Ovary (tissue), 7 donors: ENCODE measurements at regions not wholly inside any gene's neighbourhood (a gene's known extent, or its start where the extent isn't known, plus 50 kb on each side); places are given as distances from the start of the nearest gene placed in this dataset.

Source experiments
- DNase-seq, 5 donors: peaks; one replicate each; pipeline ENCODE4 v3.0.0-alpha.2; 2019 to 2020
- H3K27ac ChIP-seq, 2 donors: fragments of 200-600 bp; one replicate each; pipeline versions ENCODE4 v1.5.1 to v1.8.0; 2019 to 2022
- H3K27me3 ChIP-seq: fragments of 200-600 bp; one replicate; pipeline ENCODE4 v1.8.0; 2022
- H3K36me3 ChIP-seq: fragments of 200-600 bp; sonication (generic); one replicate; pipeline ENCODE4 v1.5.1; 2019
- H3K4me1 ChIP-seq: one replicate; pipeline ENCODE4 v1.8.1; 2013; ENCODE audit warnings: mild to moderate bottlenecking, moderate library complexity; ENCODE audit not compliant: insufficient read depth
- H3K4me3 ChIP-seq: fragments of 200-600 bp; sonication (generic); one replicate; pipeline ENCODE4 v1.5.1; 2017
- H3K9me3 ChIP-seq, 2 donors: fragments of 200-600 bp in 1 of 2; sonication (generic) in 1 of 2; one replicate each; pipeline versions ENCODE4 v1.5.1 to v1.8.1; 2013 to 2019; ENCODE audit warnings: mild to moderate bottlenecking in 1 of 2, moderate library complexity in 1 of 2
- EP300 ChIP-seq: sonication (generic); formaldehyde crosslinking; IDR thresholded peaks from one replicate; pipeline ENCODE4 v1.6.1; 2017; ENCODE audit warnings: antibody characterized with exemption
- POLR2A ChIP-seq: fragments of 450-650 bp; IDR thresholded peaks from one replicate; pipeline ENCODE4 v1.6.1; 2017; ENCODE audit warnings: antibody characterized with exemption, mild to moderate bottlenecking, moderate library complexity
- WGBS, 3 donors: extraction: QIAGEN DNeasy Blood & Tissue Kit in 1 of 3; methylation state at CpG; one replicate each; pipeline versions ENCODE4 v1.1.5 to v1.1.7; 2013 to 2017; 5-methylcytosine and 5-hydroxymethylcytosine counted together
- intact Hi-C, 4 donors: fragments of 100-400 bp; cut with DNase I; formaldehyde crosslinking; loops; one replicate each; pipeline versions ENCODE4 v1.11.0 to v1.15.1; 2022 to 2023
- TF ChIP-seq, protein P1 (sequence below), 3 donors: fragments of 450-650 bp in 2 of 3; fragments of 200-600 bp in 1 of 3; IDR thresholded peaks; one replicate each; pipeline versions ENCODE4 v1.5.1 to v1.8.0; 2016 to 2022; ENCODE audit warnings: antibody characterized with exemption in 3 of 3, mild to moderate bottlenecking in 1 of 3
- donor health status: DM: no; HTN: no; CAD: no; lungs with moderate emphysema.
- donor health status: DM: no; HTN: no; CAD: no.
- donor health status: Bipolar disorder and iron deficiency.
- donor health status: DM: no; HTN: no; CAD: no.
- donor health status: DM: yes; HTN: yes; CAD: no.

DNA sequence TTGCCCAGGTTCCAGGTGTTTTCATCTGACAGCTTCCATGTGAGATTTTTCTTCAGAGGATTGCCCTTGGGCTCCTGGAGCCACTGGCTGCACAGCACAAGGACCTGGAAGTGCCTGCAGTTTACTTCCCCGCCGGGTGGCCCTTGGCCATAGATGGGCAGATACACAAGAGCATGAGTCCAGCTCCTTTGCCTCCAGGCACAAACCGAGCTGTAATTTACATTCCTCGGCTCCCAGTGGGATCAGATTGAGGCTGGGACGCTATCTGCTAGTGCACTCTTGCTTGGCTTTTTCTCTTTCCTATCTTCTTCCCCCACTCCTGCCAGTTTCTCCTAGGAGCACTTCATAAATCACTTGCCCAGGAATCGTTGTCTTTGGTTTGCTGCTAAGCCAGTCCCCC lies 85.4 kb upstream of the RALY start:
- no peaks in the 10 kb centered on the region for H3K9me3 ChIP-seq
- TF ChIP-seq, protein P1, sequence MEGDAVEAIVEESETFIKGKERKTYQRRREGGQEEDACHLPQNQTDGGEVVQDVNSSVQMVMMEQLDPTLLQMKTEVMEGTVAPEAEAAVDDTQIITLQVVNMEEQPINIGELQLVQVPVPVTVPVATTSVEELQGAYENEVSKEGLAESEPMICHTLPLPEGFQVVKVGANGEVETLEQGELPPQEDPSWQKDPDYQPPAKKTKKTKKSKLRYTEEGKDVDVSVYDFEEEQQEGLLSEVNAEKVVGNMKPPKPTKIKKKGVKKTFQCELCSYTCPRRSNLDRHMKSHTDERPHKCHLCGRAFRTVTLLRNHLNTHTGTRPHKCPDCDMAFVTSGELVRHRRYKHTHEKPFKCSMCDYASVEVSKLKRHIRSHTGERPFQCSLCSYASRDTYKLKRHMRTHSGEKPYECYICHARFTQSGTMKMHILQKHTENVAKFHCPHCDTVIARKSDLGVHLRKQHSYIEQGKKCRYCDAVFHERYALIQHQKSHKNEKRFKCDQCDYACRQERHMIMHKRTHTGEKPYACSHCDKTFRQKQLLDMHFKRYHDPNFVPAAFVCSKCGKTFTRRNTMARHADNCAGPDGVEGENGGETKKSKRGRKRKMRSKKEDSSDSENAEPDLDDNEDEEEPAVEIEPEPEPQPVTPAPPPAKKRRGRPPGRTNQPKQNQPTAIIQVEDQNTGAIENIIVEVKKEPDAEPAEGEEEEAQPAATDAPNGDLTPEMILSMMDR (IDR thresholded peaks at IDR 0.05): no peak
- TF ChIP-seq POLR2A (no peak), EP300 (no peak)
- intact Hi-C loops: no loop called here

DNA sequence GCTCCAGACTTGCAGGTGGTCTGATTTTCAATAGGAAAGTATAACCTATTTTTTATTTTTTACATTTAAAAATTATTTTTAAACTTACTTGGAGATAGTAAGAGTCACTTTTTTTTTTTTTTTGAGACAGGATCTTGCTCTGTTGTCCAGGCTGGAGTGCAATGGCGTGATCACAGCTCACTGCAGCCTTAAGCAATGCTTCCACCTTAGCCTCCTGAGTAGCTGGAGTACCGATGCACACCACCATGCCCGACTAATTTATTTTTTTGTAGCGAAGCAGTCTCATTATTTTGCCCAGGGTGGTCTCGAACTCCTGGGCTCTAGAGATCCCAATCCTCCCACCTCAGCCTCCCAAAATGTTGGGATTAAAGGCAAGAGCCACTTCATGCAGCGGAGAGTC lies 84.8 kb upstream of the RALY start:
- H3K27me3 ChIP-seq: no peaks in the 10 kb centered on the region
- H3K27ac ChIP-seq: peak overlapping the region in 1 of 2 donors; percentile 24
- H3K9me3 ChIP-seq: no peaks in the 10 kb centered on the region
- 96 to 98% (median 97%) methylated on average over 6 of the region's 6 CpGs for WGBS, 3 donors
- no peak overlapping the region for H3K4me3 ChIP-seq
- DNase-seq: no peak
- H3K4me1 ChIP-seq: peaks cover 13% of the 10 kb centered on the region
- intact Hi-C loops: no loop called here
- TF ChIP-seq, protein P1 (IDR thresholded peaks at IDR 0.05): no peak
- TF ChIP-seq POLR2A (no peak), EP300 (no peak)
- no peaks in the 10 kb centered on the region for H3K36me3 ChIP-seq

More for the DNA sequence above, 85.4 kb upstream of the RALY start:
- DNase-seq: no peak
- no peak overlapping the region for H3K27ac ChIP-seq
- H3K4me1 ChIP-seq: peaks cover 13% of the 10 kb centered on the region
- H3K27me3 ChIP-seq: no peaks in the 10 kb centered on the region
- 15 to 28% (median 19%) methylated on average over 6 of the region's 6 CpGs for WGBS, 3 donors
- no peak overlapping the region for H3K4me3 ChIP-seq
- no peaks in the 10 kb centered on the region for H3K36me3 ChIP-seq

DNA sequence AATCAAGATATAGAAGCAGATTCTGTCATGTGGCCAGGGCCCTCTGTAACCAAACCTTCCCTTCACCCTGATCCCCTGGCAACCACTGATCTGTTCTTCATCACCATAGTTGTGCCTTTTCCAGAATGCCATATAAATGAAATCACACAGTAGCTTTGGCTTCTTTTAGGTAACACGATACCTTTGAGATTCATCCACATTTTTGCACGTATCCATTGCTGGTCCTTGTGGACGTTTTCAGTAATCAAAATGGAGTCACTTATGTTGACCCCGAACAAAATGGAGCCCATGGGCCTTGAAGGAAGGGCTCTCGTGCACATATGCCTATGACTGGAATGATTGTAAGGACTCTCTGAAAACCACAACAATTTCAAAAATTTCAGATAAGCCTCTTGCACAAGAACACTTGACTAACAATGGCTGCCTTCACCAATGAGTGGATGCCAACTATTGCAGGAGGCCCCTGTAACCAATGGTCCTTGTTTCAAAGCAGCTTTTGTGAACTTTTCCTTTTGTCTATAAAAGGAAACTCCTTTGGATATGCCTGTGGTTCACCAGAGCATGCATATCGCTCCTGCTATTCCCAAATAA lies 84.3 kb upstream of the RALY start:
- H3K27ac ChIP-seq: peak overlapping the region in 1 of 2 donors; percentile 24
- WGBS, 3 donors: 17 to 37% (median 21%) methylated on average over 6 of the region's 6 CpGs
- no peaks in the 10 kb centered on the region for H3K27me3 ChIP-seq
- TF ChIP-seq POLR2A: no peak
- TF ChIP-seq EP300: no peak
- TF ChIP-seq, protein P1 (IDR thresholded peaks at IDR 0.05): no peak
- no peaks in the 10 kb centered on the region for H3K36me3 ChIP-seq
- peak in 2 of 5 donors; percentile 38 to 42 for DNase-seq
- intact Hi-C loops: no loop called here
- H3K4me3 ChIP-seq: no peak overlapping the region
- H3K4me1 ChIP-seq: peaks cover 13% of the 10 kb centered on the region
- H3K9me3 ChIP-seq: no peaks in the 10 kb centered on the region

DNA sequence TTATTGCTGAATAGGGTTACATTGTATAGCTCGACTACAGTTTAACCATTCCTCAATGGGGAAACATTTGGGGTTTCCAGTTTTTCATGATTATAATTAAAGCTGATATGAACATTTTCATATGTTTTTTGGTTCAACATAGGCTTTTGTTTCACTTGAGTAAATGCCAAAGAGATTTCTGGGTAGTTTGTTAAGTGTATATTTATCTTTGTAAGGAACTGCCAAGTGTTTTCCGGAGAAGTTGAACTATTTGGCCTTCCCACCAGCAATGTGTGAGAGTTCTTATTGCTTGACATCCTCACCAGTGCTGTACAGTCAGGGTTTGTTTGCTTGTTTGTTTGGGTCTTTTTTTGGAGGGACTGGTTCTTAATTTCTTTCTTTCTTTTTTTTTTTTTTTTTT lies 83.7 kb upstream of the RALY start:
- Histone ChIP-seq H3K27ac (no peak overlapping the region), H3K9me3 (no peaks in the 10 kb centered on the region), H3K36me3 (no peaks in the 10 kb centered on the region), H3K4me3 (no peak overlapping the region), H3K27me3 (no peaks in the 10 kb centered on the region), H3K4me1 (peaks cover 13% of the 10 kb centered on the region)
- DNase-seq: no peak
- TF ChIP-seq, protein P1 (IDR thresholded peaks at IDR 0.05): no peak
- TF ChIP-seq POLR2A (no peak), EP300 (no peak)
- 8 to 22% (median 10%) methylated on average over 2 of the region's 2 CpGs for WGBS, 3 donors
- intact Hi-C loops: no loop called here
